ENCODE measurements at regions not wholly inside any gene's neighbourhood (a gene's known extent, or its start where the extent isn't known, plus 50 kb on each side); places are given as distances from the start of the nearest gene placed in this dataset.
"Not testable (repeated sequence)": the region's sequence is repeated elsewhere in the genome, so short reads cannot be mapped to it uniquely, and the experiment has no call there.

GRCh38 chr6:125546841-125547251 is 202.6 kb upstream of the HEY2 start:
- no peak for DNase-seq

GRCh38 chr6:125547381-125547780 is 202.1 kb upstream of the HEY2 start:
- no peak for DNase-seq

- DNase-seq: no peak
Observed at GRCh38 chr6:125549202-125549884, 200.1 kb upstream of the HEY2 start.

- DNase-seq: no peak
Observed at GRCh38 chr6:125550892-125551291, 198.5 kb upstream of the HEY2 start.

- no peak for DNase-seq
Observed at GRCh38 chr6:125552819-125553218, 196.6 kb upstream of the HEY2 start.

- no peak for DNase-seq
Observed at GRCh38 chr6:125554456-125554855, 195.0 kb upstream of the HEY2 start.

GRCh38 chr6:125558241-125558843 is 191.1 kb upstream of the HEY2 start:
- peak; percentile 16 for DNase-seq

GRCh38 chr6:125558907-125559306 is 190.5 kb upstream of the HEY2 start:
- peak; percentile 13 for DNase-seq

- no peak for DNase-seq
Observed at GRCh38 chr6:125562156-125562555, 187.3 kb upstream of the HEY2 start.

- DNase-seq: no peak
Observed at GRCh38 chr6:125564941-125565340, 184.5 kb upstream of the HEY2 start.

GRCh38 chr6:125567407-125567806 is 182.0 kb upstream of the HEY2 start:
- DNase-seq: no peak

GRCh38 chr6:125568609-125569008 is 180.8 kb upstream of the HEY2 start:
- DNase-seq: no peak

GRCh38 chr6:125570526-125570925 is 178.9 kb upstream of the HEY2 start:
- no peak for DNase-seq

- no peak for DNase-seq
Observed at GRCh38 chr6:125571207-125571755, 178.2 kb upstream of the HEY2 start.

GRCh38 chr6:125574604-125575003 is 174.8 kb upstream of the HEY2 start:
- no peak for DNase-seq

- no peak for DNase-seq
Observed at GRCh38 chr6:125577124-125577662, 172.2 kb upstream of the HEY2 start.

- peak; percentile 18 for DNase-seq
Observed at GRCh38 chr6:125584468-125584939, 164.9 kb upstream of the HEY2 start.

GRCh38 chr6:125585470-125585869 is 164.0 kb upstream of the HEY2 start:
- DNase-seq: no peak

- DNase-seq: no peak
Observed at GRCh38 chr6:125586074-125586473, 163.4 kb upstream of the HEY2 start.

- DNase-seq: no peak
Observed at GRCh38 chr6:125586605-125587004, 162.8 kb upstream of the HEY2 start.

- DNase-seq: no peak
Observed at GRCh38 chr6:125587666-125588632, 161.5 kb upstream of the HEY2 start.

- DNase-seq: not testable (repeated sequence)
Observed at GRCh38 chr6:125591796-125592195, 157.6 kb upstream of the HEY2 start.
